ENCODE measurements at regions not wholly inside any gene's neighbourhood (a gene's known extent, or its start where the extent isn't known, plus 50 kb on each side); places are given as distances from the start of the nearest gene placed in this dataset.

GRCh38 chr4:112898357-112899141, 150.9 kb upstream of the ANK2 start:
- no peak for DNase-seq
- H3K36me3 ChIP-seq, result no peaks in the 10 kb centered on the region
- intact Hi-C loops (cut with DNase I), result no loop called here
- ATAC-seq, result no peak
- no peaks in the 10 kb centered on the region for H3K9me3 ChIP-seq
- no peaks in the 10 kb centered on the region for H3K4me1 ChIP-seq
- H3K4me3 ChIP-seq, result no peak overlapping the region
- H3K27me3 ChIP-seq, result peaks cover 0 to 2% of the 10 kb centered on the region in 2 donors
- no peak overlapping the region for H3K27ac ChIP-seq
- TF ChIP-seq CTCF (IDR thresholded peaks at IDR 0.05), result no peak

GRCh38 chr4:112900416-112900815, 149.0 kb upstream of the ANK2 start:
- no peak overlapping the region for H3K4me3 ChIP-seq
- H3K27me3 ChIP-seq, result no peaks in the 10 kb centered on the region
- TF ChIP-seq CTCF (IDR thresholded peaks at IDR 0.05), result no peak
- no peaks in the 10 kb centered on the region for H3K4me1 ChIP-seq
- intact Hi-C loops (cut with DNase I), result no loop called here
- H3K27ac ChIP-seq, result no peak overlapping the region
- no peaks in the 10 kb centered on the region for H3K9me3 ChIP-seq
- H3K36me3 ChIP-seq, result no peaks in the 10 kb centered on the region
- ATAC-seq (no peak), DNase-seq (no peak)

- Histone ChIP-seq H3K36me3 (no peaks in the 10 kb centered on the region), H3K27ac (no peak overlapping the region), H3K9me3 (no peaks in the 10 kb centered on the region), H3K27me3 (no peaks in the 10 kb centered on the region), H3K4me1 (no peaks in the 10 kb centered on the region), H3K4me3 (no peak overlapping the region)
- DNase-seq, result peak in 1 of 4 donors; percentile 28
- ATAC-seq, result peak; percentile 81
- TF ChIP-seq CTCF (IDR thresholded peaks at IDR 0.05), result no peak
- intact Hi-C loops (cut with DNase I), result no loop called here
These were observed 147.5 kb upstream of the ANK2 start for GRCh38 chr4:112901962-112902411.

GRCh38 chr4:112905728-112906127, 143.7 kb upstream of the ANK2 start:
- no peaks in the 10 kb centered on the region for H3K9me3 ChIP-seq
- TF ChIP-seq CTCF (IDR thresholded peaks at IDR 0.05), result no peak
- H3K36me3 ChIP-seq, result no peaks in the 10 kb centered on the region
- ATAC-seq, result no peak
- no peaks in the 10 kb centered on the region for H3K4me1 ChIP-seq
- H3K27ac ChIP-seq, result no peak overlapping the region
- no peak overlapping the region for H3K4me3 ChIP-seq
- DNase-seq, result no peak
- intact Hi-C loops (cut with DNase I), result no loop called here
- no peaks in the 10 kb centered on the region for H3K27me3 ChIP-seq

GRCh38 chr4:112908511-112908910, 140.9 kb upstream of the ANK2 start:
- intact Hi-C loops (cut with DNase I), result no loop called here
- Histone ChIP-seq H3K4me1 (no peaks in the 10 kb centered on the region), H3K36me3 (no peaks in the 10 kb centered on the region), H3K27me3 (no peaks in the 10 kb centered on the region), H3K4me3 (no peak overlapping the region), H3K9me3 (no peaks in the 10 kb centered on the region), H3K27ac (no peak overlapping the region)
- no peak for TF ChIP-seq CTCF (IDR thresholded peaks at IDR 0.05)
- ATAC-seq (no peak), DNase-seq (no peak)
